ENCODE measurements at regions not wholly inside any gene's neighbourhood (a gene's known extent, or its start where the extent isn't known, plus 50 kb on each side); places are given as distances from the start of the nearest gene placed in this dataset.
"Not testable (repeated sequence)": the region's sequence is repeated elsewhere in the genome, so short reads cannot be mapped to it uniquely, and the experiment has no call there.

GRCh38 chr6:144548536-144548935 is 263.4 kb downstream of the UTRN start:
- ATAC-seq (replicated peaks in 6 of 8): no peak
- in situ Hi-C loops (cut with MboI; ENCODE audit: low pct_unique_long_range_greater_than_20kb in 2 of 9, low sequenced_read_pairs in 9 of 9, unreplicated experiment in 9 of 9): no loop called here
- no peak overlapping the region for H3K27ac ChIP-seq
- 60 to 95% (median 85%) methylated on average over 1 to 9 of the region's 9 CpGs for WGBS, 10 experiments
- H3K4me1 ChIP-seq (replicated peaks in 1 of 2): peaks cover 0 to 23% of the 10 kb centered on the region in 2 donors
- no peak overlapping the region for H3K4me3 ChIP-seq

GRCh38 chr6:144549837-144550747 is 265.0 kb downstream of the UTRN start:
- ATAC-seq (replicated peaks in 6 of 8): peak in 5 of 8 experiments; percentile 58 to 84 (median 69)
- H3K27ac ChIP-seq: no peak overlapping the region

GRCh38 chr6:144551339-144551738 is 266.2 kb downstream of the UTRN start:
- H3K4me1 ChIP-seq (replicated peaks in 1 of 2): peaks cover 0 to 23% of the 10 kb centered on the region in 2 donors
- no peak overlapping the region for H3K27ac ChIP-seq
- in situ Hi-C loops (cut with MboI; ENCODE audit: low pct_unique_long_range_greater_than_20kb in 2 of 9, low sequenced_read_pairs in 9 of 9, unreplicated experiment in 9 of 9): no loop called here
- 83 to 100% (median 100%) methylated on average over 1 of the region's 1 CpG; no CpG with 5 or more reads in 3 of the 10 experiments for WGBS, 10 experiments
- H3K4me3 ChIP-seq: no peak overlapping the region
- ATAC-seq (replicated peaks in 6 of 8): no peak

More at GRCh38 chr6:144549837-144550747, 265.0 kb downstream of the UTRN start:
- Histone ChIP-seq H3K4me1 (replicated peaks in 1 of 2) (peaks cover 0 to 23% of the 10 kb centered on the region in 2 donors), H3K4me3 (no peak overlapping the region)
- in situ Hi-C loops (cut with MboI; ENCODE audit: low pct_unique_long_range_greater_than_20kb in 2 of 9, low sequenced_read_pairs in 9 of 9, unreplicated experiment in 9 of 9): no loop called here
- 65 to 92% (median 71%) methylated on average over 1 to 5 of the region's 5 CpGs; no CpG with 5 or more reads in 1 of the 10 experiments for WGBS, 10 experiments

- peaks cover 0 to 4% of the 10 kb centered on the region in 2 donors for H3K4me1 ChIP-seq (replicated peaks in 1 of 2)
- 14 to 100% (median 89%) methylated on average over 1 of the region's 1 CpG; no CpG with 5 or more reads in 3 of the 10 experiments for WGBS, 10 experiments
- no peak overlapping the region for H3K27ac ChIP-seq
- in situ Hi-C loops (cut with MboI; ENCODE audit: low pct_unique_long_range_greater_than_20kb in 2 of 9, low sequenced_read_pairs in 9 of 9, unreplicated experiment in 9 of 9): no loop called here
- H3K4me3 ChIP-seq: no peak overlapping the region
- ATAC-seq (replicated peaks in 6 of 8): peak in 3 of 8 experiments; percentile 20 to 94 (median 92)
These were observed 269.9 kb downstream of the UTRN start for GRCh38 chr6:144555066-144555465.

- no peak overlapping the region for H3K4me3 ChIP-seq
- no peaks in the 10 kb centered on the region for H3K4me1 ChIP-seq (replicated peaks in 1 of 2)
- H3K27ac ChIP-seq: no peak overlapping the region
- WGBS, 10 experiments: 40 to 93% (median 74%) methylated on average over 1 to 8 of the region's 8 CpGs
- in situ Hi-C loops (cut with MboI; ENCODE audit: low pct_unique_long_range_greater_than_20kb in 2 of 9, low sequenced_read_pairs in 9 of 9, unreplicated experiment in 9 of 9): no loop called here
- peak in 1 of 8 experiments; percentile 59 for ATAC-seq (replicated peaks in 6 of 8)
These were observed 274.9 kb downstream of the UTRN start for GRCh38 chr6:144559865-144560593.

- 89 to 100% (median 100%) methylated on average over 1 to 2 of the region's 2 CpGs; no CpG with 5 or more reads in 5 of the 10 experiments for WGBS, 10 experiments
These were observed 276.4 kb downstream of the UTRN start for GRCh38 chr6:144561455-144562043.

GRCh38 chr6:144564202-144564601 is 279.1 kb downstream of the UTRN start:
- Histone ChIP-seq H3K4me1 (replicated peaks in 1 of 2) (no peaks in the 10 kb centered on the region), H3K4me3 (no peak overlapping the region), H3K27ac (no peak overlapping the region)
- in situ Hi-C loops (cut with MboI; ENCODE audit: low pct_unique_long_range_greater_than_20kb in 2 of 9, low sequenced_read_pairs in 9 of 9, unreplicated experiment in 9 of 9): no loop called here
- no peak for ATAC-seq (replicated peaks in 6 of 8)
- WGBS, 10 experiments: 51 to 100% (median 88%) methylated on average over 1 to 2 of the region's 2 CpGs; no CpG with 5 or more reads in 1 of the 10 experiments

More at GRCh38 chr6:144561455-144562043, 276.4 kb downstream of the UTRN start:
- Histone ChIP-seq H3K27ac (no peak overlapping the region), H3K4me1 (replicated peaks in 1 of 2) (no peaks in the 10 kb centered on the region), H3K4me3 (no peak overlapping the region)
- in situ Hi-C loops (cut with MboI; ENCODE audit: low pct_unique_long_range_greater_than_20kb in 2 of 9, low sequenced_read_pairs in 9 of 9, unreplicated experiment in 9 of 9): no loop called here
- no peak for ATAC-seq (replicated peaks in 6 of 8)

- in situ Hi-C loops (cut with MboI; ENCODE audit: low pct_unique_long_range_greater_than_20kb in 2 of 9, low sequenced_read_pairs in 9 of 9, unreplicated experiment in 9 of 9): no loop called here
These were observed 281.9 kb downstream of the UTRN start for GRCh38 chr6:144566868-144567615.

GRCh38 chr6:144568241-144568640 is 283.1 kb downstream of the UTRN start:
- no peak overlapping the region for H3K27ac ChIP-seq
- H3K4me1 ChIP-seq (replicated peaks in 1 of 2): no peaks in the 10 kb centered on the region
- no peak for ATAC-seq (replicated peaks in 6 of 8)
- H3K4me3 ChIP-seq: no peak overlapping the region
- in situ Hi-C loops (cut with MboI; ENCODE audit: low pct_unique_long_range_greater_than_20kb in 2 of 9, low sequenced_read_pairs in 9 of 9, unreplicated experiment in 9 of 9): no loop called here
- 80 to 100% (median 89%) methylated on average over 2 to 8 of the region's 8 CpGs for WGBS, 10 experiments

More at GRCh38 chr6:144566868-144567615, 281.9 kb downstream of the UTRN start:
- WGBS, 10 experiments: 93 to 100% (median 100%) methylated on average over 1 to 3 of the region's 3 CpGs; no CpG with 5 or more reads in 2 of the 10 experiments
- no peak for ATAC-seq (replicated peaks in 6 of 8)
- H3K27ac ChIP-seq: no peak overlapping the region
- H3K4me3 ChIP-seq: no peak overlapping the region
- no peaks in the 10 kb centered on the region for H3K4me1 ChIP-seq (replicated peaks in 1 of 2)

- no CpG with 5 or more reads among the region's 1 CpG for WGBS, 10 experiments
- ATAC-seq (replicated peaks in 6 of 8); H3K4me1 ChIP-seq (replicated peaks in 1 of 2); in situ Hi-C loops (cut with MboI; ENCODE audit: low pct_unique_long_range_greater_than_20kb in 2 of 9, low sequenced_read_pairs in 9 of 9, unreplicated experiment in 9 of 9); H3K4me3 ChIP-seq; H3K27ac ChIP-seq: not testable (repeated sequence)
These were observed 287.4 kb downstream of the UTRN start for GRCh38 chr6:144572541-144572940.

- in situ Hi-C loops (cut with MboI; ENCODE audit: low pct_unique_long_range_greater_than_20kb in 2 of 9, low sequenced_read_pairs in 9 of 9, unreplicated experiment in 9 of 9): loop anchor here (25.0 kb wide), 3 partner anchors 363 to 1063 kb away; no protein-coding TSS in a partner anchor
- Histone ChIP-seq H3K4me1 (replicated peaks in 1 of 2) (peaks cover 0 to 5% of the 10 kb centered on the region in 2 donors), H3K27ac (no peak overlapping the region), H3K4me3 (no peak overlapping the region)
- ATAC-seq (replicated peaks in 6 of 8): peak in 2 of 8 experiments; percentile 14 to 19
- 43 to 97% (median 80%) methylated on average over 2 of the region's 2 CpGs; no CpG with 5 or more reads in 2 of the 10 experiments for WGBS, 10 experiments
These were observed 289.7 kb downstream of the UTRN start for GRCh38 chr6:144574796-144575195.

- H3K4me1 ChIP-seq (replicated peaks in 1 of 2): peaks cover 0 to 5% of the 10 kb centered on the region in 2 donors
- H3K27ac ChIP-seq: no peak overlapping the region
- H3K4me3 ChIP-seq: no peak overlapping the region
- no peak for ATAC-seq (replicated peaks in 6 of 8)
- in situ Hi-C loops (cut with MboI; ENCODE audit: low pct_unique_long_range_greater_than_20kb in 2 of 9, low sequenced_read_pairs in 9 of 9, unreplicated experiment in 9 of 9): loop anchor here (25.0 kb wide), 3 partner anchors 362 to 1062 kb away; no protein-coding TSS in a partner anchor
- WGBS, 10 experiments: 90 to 100% (median 94%) methylated on average over 2 to 3 of the region's 3 CpGs
These were observed 290.2 kb downstream of the UTRN start for GRCh38 chr6:144575327-144575726.

All from motor neuron (in vitro differentiated cells).